Psoas muscle (tissue), 7 donors: ENCODE measurements at regions not wholly inside any gene's neighbourhood (a gene's known extent, or its start where the extent isn't known, plus 50 kb on each side); places are given as distances from the start of the nearest gene placed in this dataset.

ENCODE experiments used
- ATAC-seq, 4 donors: fragments of 200-7000 bp; cut with Tn5 transposase; one replicate each; pipeline ENCODE4 v1.9.1; 2020; ENCODE audit warnings: moderate library complexity in 3 of 4, mild to moderate bottlenecking in 2 of 4
- DNase-seq, 2 donors: peaks; one replicate each; pipeline ENCODE4 v3.0.0-alpha.2; 2020
- H3K27ac ChIP-seq: fragments of 200-600 bp; one replicate; pipeline ENCODE4 v1.8.0; 2022
- H3K27me3 ChIP-seq, 3 donors: fragments of 200-600 bp in 1 of 3; one replicate each; pipeline versions ENCODE4 v1.6.1 to v1.8.0; 2013 to 2022; ENCODE audit warnings: low read length in 2 of 3, mild to moderate bottlenecking in 2 of 3, moderate library complexity in 1 of 3; ENCODE audit not compliant: insufficient read depth in 3 of 3
- H3K36me3 ChIP-seq, 2 donors: fragments of 200-600 bp in 1 of 2; one replicate each; pipeline versions ENCODE4 v1.6.1 to v1.8.0; 2013 to 2022; ENCODE audit warnings: low read depth in 1 of 2, mild to moderate bottlenecking in 1 of 2, moderate library complexity in 1 of 2; ENCODE audit not compliant: insufficient read depth in 1 of 2
- H3K4me1 ChIP-seq: fragments of 200-600 bp; one replicate; pipeline ENCODE4 v1.8.0; 2022
- H3K4me3 ChIP-seq: fragments of 200-600 bp; one replicate; pipeline ENCODE4 v1.8.0; 2022; ENCODE audit warnings: mild to moderate bottlenecking
- H3K9me3 ChIP-seq: fragments of 200-600 bp; one replicate; pipeline ENCODE4 v1.8.0; 2022
- WGBS, 3 donors: extraction: QIAGEN DNeasy Blood & Tissue Kit; methylation state at CpG; one replicate each; pipeline versions ENCODE4 v1.1.6 to v1.1.7; 2013; 5-methylcytosine and 5-hydroxymethylcytosine counted together
- intact Hi-C, 2 donors: fragments of 100-400 bp; cut with DNase I; formaldehyde crosslinking; loops; one replicate each; pipeline versions ENCODE4 v1.11.0 to v1.14.2; 2022
- TF ChIP-seq, protein P1 (sequence below): fragments of 200-600 bp; IDR thresholded peaks from one replicate; pipeline ENCODE4 v1.8.0; 2022; ENCODE audit warnings: antibody characterized with exemption
- donor health status: healthy with polysubstance abuse.
- donor health status: DM: no; HTN: no; CAD: no; lungs with moderate emphysema.
- donor health status: Bipolar disorder and iron deficiency.
- donor health status: healthy.
- donor health status: DM: yes; HTN: yes; CAD: no.
- donor health status: DM: no; HTN: no; CAD: no.
- donor health status: DM: yes; HTN: yes; CAD: no.

DNA sequence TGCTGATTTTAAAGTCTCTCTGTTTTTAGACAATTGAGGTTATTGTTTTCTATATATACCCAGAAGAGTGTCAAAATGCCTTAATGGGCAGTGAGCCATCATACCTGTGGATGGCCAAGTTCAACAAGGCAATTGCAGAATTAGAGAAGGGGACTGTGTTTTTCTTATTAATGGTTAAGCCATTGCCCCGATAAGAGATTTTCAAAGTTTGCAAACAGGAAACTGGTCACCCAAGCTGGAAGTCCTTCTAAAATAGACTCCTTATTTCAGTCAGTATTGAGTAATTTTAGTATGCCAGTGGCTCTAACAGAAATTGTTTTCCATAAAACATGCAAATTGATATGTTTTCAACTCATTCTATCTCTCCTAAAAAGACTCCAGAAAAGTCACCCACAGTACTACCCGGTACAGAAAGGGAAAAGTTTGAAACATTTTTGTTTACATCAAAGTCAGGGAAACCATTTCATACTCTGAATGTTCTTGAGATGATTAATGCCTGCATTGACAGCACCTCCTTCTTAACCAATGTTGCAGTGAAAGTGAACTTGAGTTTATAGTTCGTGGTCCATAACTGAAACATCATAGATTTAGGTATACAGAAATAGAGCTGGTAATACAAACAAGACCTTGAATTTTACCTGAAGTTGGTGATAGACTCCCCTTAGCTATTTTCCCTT, 191.1 kb downstream of the TMX1 start:
- ATAC-seq (no peak), DNase-seq (no peak)
- WGBS, 3 donors, result 59 to 73% (median 67%) methylated on average over 3 of the region's 3 CpGs
- intact Hi-C loops, result no loop called here
- Histone ChIP-seq H3K9me3 (no peaks in the 10 kb centered on the region), H3K4me1 (peaks cover 5% of the 10 kb centered on the region), H3K36me3 (no peaks in the 10 kb centered on the region), H3K27me3 (no peaks in the 10 kb centered on the region), H3K27ac (no peak overlapping the region), H3K4me3 (no peak overlapping the region)
- TF ChIP-seq, protein P1, sequence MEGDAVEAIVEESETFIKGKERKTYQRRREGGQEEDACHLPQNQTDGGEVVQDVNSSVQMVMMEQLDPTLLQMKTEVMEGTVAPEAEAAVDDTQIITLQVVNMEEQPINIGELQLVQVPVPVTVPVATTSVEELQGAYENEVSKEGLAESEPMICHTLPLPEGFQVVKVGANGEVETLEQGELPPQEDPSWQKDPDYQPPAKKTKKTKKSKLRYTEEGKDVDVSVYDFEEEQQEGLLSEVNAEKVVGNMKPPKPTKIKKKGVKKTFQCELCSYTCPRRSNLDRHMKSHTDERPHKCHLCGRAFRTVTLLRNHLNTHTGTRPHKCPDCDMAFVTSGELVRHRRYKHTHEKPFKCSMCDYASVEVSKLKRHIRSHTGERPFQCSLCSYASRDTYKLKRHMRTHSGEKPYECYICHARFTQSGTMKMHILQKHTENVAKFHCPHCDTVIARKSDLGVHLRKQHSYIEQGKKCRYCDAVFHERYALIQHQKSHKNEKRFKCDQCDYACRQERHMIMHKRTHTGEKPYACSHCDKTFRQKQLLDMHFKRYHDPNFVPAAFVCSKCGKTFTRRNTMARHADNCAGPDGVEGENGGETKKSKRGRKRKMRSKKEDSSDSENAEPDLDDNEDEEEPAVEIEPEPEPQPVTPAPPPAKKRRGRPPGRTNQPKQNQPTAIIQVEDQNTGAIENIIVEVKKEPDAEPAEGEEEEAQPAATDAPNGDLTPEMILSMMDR, result no peak

DNA sequence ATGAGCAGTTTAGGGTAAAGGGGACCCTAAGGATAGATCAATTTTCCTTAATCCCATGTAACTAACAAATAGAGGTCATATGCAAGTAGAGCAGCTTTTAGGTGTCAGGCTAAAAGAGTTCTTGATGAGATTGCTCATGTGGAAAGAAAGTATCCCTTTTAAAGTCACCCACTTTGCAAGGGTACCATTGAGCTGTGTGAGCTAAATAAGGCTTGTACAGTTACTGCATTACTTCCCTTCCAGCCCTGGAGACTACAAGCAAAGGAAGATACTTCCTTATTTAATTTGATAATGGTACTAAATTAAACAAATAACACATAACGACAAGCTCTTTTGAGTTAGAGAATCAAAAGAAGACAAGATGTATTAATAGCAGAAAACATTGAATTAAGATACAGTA, 191.7 kb downstream of the TMX1 start:
- Histone ChIP-seq H3K4me1 (peaks cover 5% of the 10 kb centered on the region), H3K36me3 (no peaks in the 10 kb centered on the region), H3K27me3 (no peaks in the 10 kb centered on the region), H3K4me3 (no peak overlapping the region), H3K27ac (no peak overlapping the region), H3K9me3 (no peaks in the 10 kb centered on the region)
- intact Hi-C loops, result no loop called here
- ATAC-seq (no peak), DNase-seq (no peak)
- WGBS, 3 donors, result 88 to 95% (median 89%) methylated on average over 1 of the region's 1 CpG
- TF ChIP-seq, protein P1, result no peak

DNA sequence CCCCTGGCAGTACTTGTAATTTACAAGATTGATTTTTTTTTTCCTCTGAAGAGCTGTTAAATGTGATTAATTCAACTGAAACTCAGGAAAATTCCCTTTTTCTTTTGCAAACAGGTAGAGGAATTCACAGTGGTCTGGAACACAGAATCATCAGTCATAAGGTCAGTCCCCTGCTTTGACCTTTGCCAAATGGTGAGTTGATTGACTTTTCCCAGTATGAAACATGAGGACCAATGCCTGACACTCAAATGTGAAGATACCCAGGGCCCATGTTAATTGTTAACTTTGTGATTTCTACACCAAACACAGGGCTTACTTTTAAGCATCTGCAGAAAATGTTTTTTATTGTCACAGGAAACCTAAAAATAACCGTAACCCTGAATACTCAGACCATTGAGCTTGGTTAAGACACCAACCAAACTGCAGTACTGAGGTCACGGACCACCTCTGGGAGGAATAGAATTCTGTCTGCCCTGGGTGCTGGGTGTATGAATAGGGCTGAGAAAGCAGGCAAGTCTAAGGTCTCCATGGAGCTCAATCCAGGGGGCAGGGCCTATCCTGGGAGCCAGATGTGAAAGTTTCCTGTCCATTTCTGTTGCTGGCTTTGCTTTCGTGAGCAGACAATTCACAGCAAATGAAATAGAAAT, 192.4 kb downstream of the TMX1 start:
- H3K27ac ChIP-seq, result no peak overlapping the region
- H3K9me3 ChIP-seq, result no peaks in the 10 kb centered on the region
- intact Hi-C loops, result no loop called here
- ATAC-seq, result no peak
- no peak overlapping the region for H3K4me3 ChIP-seq
- no peaks in the 10 kb centered on the region for H3K27me3 ChIP-seq
- H3K4me1 ChIP-seq, result peaks cover 5% of the 10 kb centered on the region
- WGBS, 3 donors, result 79 to 92% (median 81%) methylated on average over 3 of the region's 3 CpGs
- TF ChIP-seq, protein P1, result no peak
- H3K36me3 ChIP-seq, result no peaks in the 10 kb centered on the region
- no peak for DNase-seq

DNA sequence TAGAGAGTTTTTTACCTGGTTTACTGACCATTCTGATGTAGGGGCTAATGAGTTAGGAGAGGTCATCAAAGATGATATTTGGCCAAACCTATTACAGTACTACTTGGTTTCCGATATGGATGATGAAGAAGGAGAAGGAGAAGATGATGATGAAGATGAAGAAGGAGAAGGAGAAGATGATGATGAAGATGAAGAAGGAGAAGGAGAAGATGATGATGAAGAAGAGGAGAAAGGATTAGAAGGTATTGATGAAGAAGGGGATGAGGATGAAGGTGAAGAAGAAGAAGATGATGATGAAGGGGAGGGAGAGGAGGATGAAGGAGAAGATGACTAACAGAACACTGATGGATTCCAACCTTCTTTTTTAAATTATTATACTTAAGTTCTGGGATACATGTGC, 196.6 kb downstream of the TMX1 start:
- no peak for ATAC-seq
- Histone ChIP-seq H3K4me1 (no peaks in the 10 kb centered on the region), H3K27ac (no peak overlapping the region), H3K4me3 (no peak overlapping the region), H3K9me3 (no peaks in the 10 kb centered on the region), H3K27me3 (no peaks in the 10 kb centered on the region), H3K36me3 (no peaks in the 10 kb centered on the region)
- no peak for DNase-seq
- TF ChIP-seq, protein P1, result no peak
- WGBS, 3 donors, result 97 to 100% (median 98%) methylated on average over 1 of the region's 1 CpG
- intact Hi-C loops, result no loop called here
